T-helper 17 cell (primary cell): ENCODE measurements at regions not wholly inside any gene's neighbourhood (a gene's known extent, or its start where the extent isn't known, plus 50 kb on each side); places are given as distances from the start of the nearest gene placed in this dataset.

Source experiments
- ATAC-seq: fragments of 150-1000 bp; cut with Tn5 transposase; 2 replicates; pipeline ENCODE4 v1.10.0; 2021; ENCODE audit warnings: mild to moderate bottlenecking, moderate library complexity
- DNase-seq, 3 donors: peaks; one replicate each; pipeline versions ENCODE4 v3.0.0 to v3.0.0-alpha.2; 2020 to 2021
- H3K9me3 ChIP-seq: one replicate; pipeline ENCODE4 v1.7.0; 2013; ENCODE audit warnings: low read length, mild to moderate bottlenecking; ENCODE audit not compliant: control insufficient read depth, poor library complexity, severe bottlenecking
- H3K27ac Mint-ChIP-seq: one replicate; pipeline ENCODE4 v1.8.0; 2022; ENCODE audit warnings: mild to moderate bottlenecking, moderate library complexity, mixed read lengths
- H3K27me3 Mint-ChIP-seq: one replicate; pipeline ENCODE4 v1.8.0; 2022; ENCODE audit warnings: mixed read lengths
- H3K36me3 Mint-ChIP-seq: one replicate; pipeline ENCODE4 v1.8.0; 2022; ENCODE audit warnings: low read depth, mixed read lengths
- H3K4me1 Mint-ChIP-seq: one replicate; pipeline ENCODE4 v1.8.0; 2022; ENCODE audit warnings: mild to moderate bottlenecking, mixed read lengths
- H3K4me3 Mint-ChIP-seq: one replicate; pipeline ENCODE4 v1.8.0; 2022; ENCODE audit warnings: mild to moderate bottlenecking, moderate library complexity, mixed read lengths

GRCh38 chr19:27753622-27754021 is 1459.3 kb downstream of the UQCRFS1 start:
- H3K36me3 Mint-ChIP-seq, result no peaks in the 10 kb centered on the region
- no peak overlapping the region for H3K4me3 Mint-ChIP-seq
- no peak overlapping the region for H3K27ac Mint-ChIP-seq
- no peaks in the 10 kb centered on the region for H3K27me3 Mint-ChIP-seq
- ATAC-seq, result no peak
- no peak for DNase-seq
- no peaks in the 10 kb centered on the region for H3K4me1 Mint-ChIP-seq
- no peaks in the 10 kb centered on the region for H3K9me3 ChIP-seq

GRCh38 chr19:27752530-27753184 is 1460.3 kb downstream of the UQCRFS1 start:
- H3K9me3 ChIP-seq, result no peaks in the 10 kb centered on the region
- Mint-ChIP-seq H3K27ac (no peak overlapping the region), H3K4me3 (no peak overlapping the region), H3K27me3 (no peaks in the 10 kb centered on the region), H3K36me3 (no peaks in the 10 kb centered on the region), H3K4me1 (no peaks in the 10 kb centered on the region)
- ATAC-seq, result no peak
- DNase-seq, result no peak

- no peaks in the 10 kb centered on the region for H3K27me3 Mint-ChIP-seq
- H3K36me3 Mint-ChIP-seq, result no peaks in the 10 kb centered on the region
Measured at GRCh38 chr19:27751044-27751391, 1461.9 kb downstream of the UQCRFS1 start.

GRCh38 chr19:27750391-27751043 is 1462.4 kb downstream of the UQCRFS1 start:
- H3K9me3 ChIP-seq, result no peaks in the 10 kb centered on the region
- ATAC-seq (no peak), DNase-seq (no peak)
- no peaks in the 10 kb centered on the region for H3K36me3 Mint-ChIP-seq
- no peak overlapping the region for H3K4me3 Mint-ChIP-seq
- peaks cover 6% of the 10 kb centered on the region for H3K4me1 Mint-ChIP-seq
- no peaks in the 10 kb centered on the region for H3K27me3 Mint-ChIP-seq
- no peak overlapping the region for H3K27ac Mint-ChIP-seq

More at GRCh38 chr19:27751044-27751391, 1461.9 kb downstream of the UQCRFS1 start:
- DNase-seq, result no peak
- H3K4me1 Mint-ChIP-seq, result peaks cover 4% of the 10 kb centered on the region
- no peaks in the 10 kb centered on the region for H3K9me3 ChIP-seq
- ATAC-seq, result no peak
- no peak overlapping the region for H3K27ac Mint-ChIP-seq
- H3K4me3 Mint-ChIP-seq, result no peak overlapping the region

- H3K4me3 Mint-ChIP-seq, result no peak overlapping the region
- H3K36me3 Mint-ChIP-seq, result no peaks in the 10 kb centered on the region
- ATAC-seq (no peak), DNase-seq (no peak)
- H3K4me1 Mint-ChIP-seq, result peaks cover 6% of the 10 kb centered on the region
- no peak overlapping the region for H3K27ac Mint-ChIP-seq
- no peaks in the 10 kb centered on the region for H3K9me3 ChIP-seq
- no peaks in the 10 kb centered on the region for H3K27me3 Mint-ChIP-seq
Measured at GRCh38 chr19:27748551-27749152, 1464.3 kb downstream of the UQCRFS1 start.

- Mint-ChIP-seq H3K27me3 (no peaks in the 10 kb centered on the region), H3K27ac (no peak overlapping the region), H3K36me3 (no peaks in the 10 kb centered on the region), H3K4me3 (no peak overlapping the region), H3K4me1 (peaks cover 6% of the 10 kb centered on the region)
- DNase-seq, result no peak
- no peak for ATAC-seq
- H3K9me3 ChIP-seq, result no peaks in the 10 kb centered on the region
Measured at GRCh38 chr19:27746691-27747380, 1466.1 kb downstream of the UQCRFS1 start.

- H3K36me3 Mint-ChIP-seq, result no peaks in the 10 kb centered on the region
- no peak overlapping the region for H3K4me3 Mint-ChIP-seq
- H3K27ac Mint-ChIP-seq, result no peak overlapping the region
- no peaks in the 10 kb centered on the region for H3K9me3 ChIP-seq
- H3K27me3 Mint-ChIP-seq, result no peaks in the 10 kb centered on the region
- H3K4me1 Mint-ChIP-seq, result peaks cover 6% of the 10 kb centered on the region
- ATAC-seq (no peak), DNase-seq (no peak)
Measured at GRCh38 chr19:27745978-27746542, 1466.9 kb downstream of the UQCRFS1 start.

GRCh38 chr19:27744926-27745768 is 1467.8 kb downstream of the UQCRFS1 start:
- Mint-ChIP-seq H3K4me3 (no peak overlapping the region), H3K27me3 (no peaks in the 10 kb centered on the region), H3K36me3 (no peaks in the 10 kb centered on the region), H3K4me1 (peaks cover 6% of the 10 kb centered on the region), H3K27ac (no peak overlapping the region)
- H3K9me3 ChIP-seq, result no peaks in the 10 kb centered on the region
- ATAC-seq, result no peak
- DNase-seq, result no peak

- Mint-ChIP-seq H3K27me3 (no peaks in the 10 kb centered on the region), H3K36me3 (no peaks in the 10 kb centered on the region), H3K4me1 (peaks cover 6% of the 10 kb centered on the region), H3K27ac (no peak overlapping the region), H3K4me3 (no peak overlapping the region)
- ATAC-seq (no peak), DNase-seq (no peak)
- H3K9me3 ChIP-seq, result no peaks in the 10 kb centered on the region
Measured at GRCh38 chr19:27742041-27742440, 1470.9 kb downstream of the UQCRFS1 start.

GRCh38 chr19:27741236-27741635 is 1471.7 kb downstream of the UQCRFS1 start:
- no peak for ATAC-seq
- no peak for DNase-seq
- Mint-ChIP-seq H3K27me3 (no peaks in the 10 kb centered on the region), H3K4me3 (no peak overlapping the region), H3K36me3 (no peaks in the 10 kb centered on the region), H3K4me1 (peaks cover 3% of the 10 kb centered on the region), H3K27ac (no peak overlapping the region)
- no peaks in the 10 kb centered on the region for H3K9me3 ChIP-seq

- Mint-ChIP-seq H3K4me3 (no peak overlapping the region), H3K36me3 (no peaks in the 10 kb centered on the region), H3K4me1 (no peaks in the 10 kb centered on the region), H3K27me3 (no peaks in the 10 kb centered on the region), H3K27ac (no peak overlapping the region)
- no peaks in the 10 kb centered on the region for H3K9me3 ChIP-seq
- DNase-seq (no peak), ATAC-seq (no peak)
Measured at GRCh38 chr19:27740396-27740795, 1472.6 kb downstream of the UQCRFS1 start.

- H3K9me3 ChIP-seq, result no peaks in the 10 kb centered on the region
- Mint-ChIP-seq H3K27ac (no peak overlapping the region), H3K36me3 (no peaks in the 10 kb centered on the region), H3K4me3 (no peak overlapping the region), H3K27me3 (no peaks in the 10 kb centered on the region), H3K4me1 (no peaks in the 10 kb centered on the region)
- DNase-seq (no peak), ATAC-seq (no peak)
Measured at GRCh38 chr19:27738569-27739193, 1474.3 kb downstream of the UQCRFS1 start.
